ENCODE measurements at regions not wholly inside any gene's neighbourhood (a gene's known extent, or its start where the extent isn't known, plus 50 kb on each side); places are given as distances from the start of the nearest gene placed in this dataset.

DNA sequence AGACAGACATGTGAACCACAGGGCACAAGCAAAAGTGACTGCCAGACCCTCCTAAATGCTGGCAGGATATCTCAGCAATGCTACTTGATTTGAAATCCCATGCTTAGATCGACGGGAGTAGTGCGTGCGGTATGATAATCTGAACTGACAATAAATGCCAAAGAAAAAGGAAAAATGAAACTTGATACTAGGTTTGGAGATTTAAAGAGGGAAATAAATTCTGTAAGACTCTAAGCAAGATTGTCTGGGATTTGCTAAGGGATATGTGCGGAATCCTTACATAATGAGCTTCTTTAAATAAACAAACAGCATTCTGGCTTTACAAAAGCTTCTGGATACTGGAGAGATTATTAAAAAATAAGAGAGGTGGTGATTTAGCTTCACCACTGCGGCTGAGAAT is 203.6 kb downstream of the CAAP1 start:
- H3K4me3 Mint-ChIP-seq (ENCODE audit: unreplicated experiment), result no peak overlapping the region
- BruUV-seq (replicated peaks), result no TSS peak
- CTCF ChIA-PET, result no interaction called here

DNA sequence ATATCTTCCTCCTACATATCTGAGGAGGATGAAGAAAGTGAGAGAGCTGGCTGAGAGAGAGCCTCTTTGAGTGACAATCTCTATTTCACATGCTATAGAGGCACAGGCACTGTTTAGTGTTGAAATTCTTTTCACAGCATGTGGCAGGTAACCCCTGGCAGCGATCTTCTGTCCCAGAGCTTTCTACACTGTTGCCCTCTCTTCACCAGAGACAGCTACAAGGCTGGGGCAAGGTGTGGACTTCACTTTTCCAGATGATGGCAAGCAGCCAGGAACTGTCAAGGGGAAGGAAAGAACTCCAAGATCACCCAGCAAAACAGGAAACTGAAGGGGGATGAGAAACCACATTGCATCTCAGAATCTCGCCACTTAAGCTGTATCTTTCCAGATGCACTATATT is 205.2 kb downstream of the CAAP1 start:
- intact Hi-C loops (cut with micrococcal nuclease), result no loop called here
- POLR2A ChIA-PET, result no interaction called here
- H3K9me3 Mint-ChIP-seq (ENCODE audit: unreplicated experiment), result no peaks in the 10 kb centered on the region

More for the DNA sequence above, 203.6 kb downstream of the CAAP1 start:
- POLR2A ChIA-PET, result no interaction called here
- no peaks in the 10 kb centered on the region for H3K36me3 Mint-ChIP-seq (ENCODE audit: insufficient read depth, unreplicated experiment)
- H3K4me1 Mint-ChIP-seq (ENCODE audit: insufficient read depth, unreplicated experiment), result peaks cover 6% of the 10 kb centered on the region
- intact Hi-C loops (cut with micrococcal nuclease), result no loop called here
- peaks cover 42% of the 10 kb centered on the region for H3K27me3 Mint-ChIP-seq (ENCODE audit: insufficient read depth, unreplicated experiment)
- no peak for DNase-seq (ENCODE audit: unreplicated experiment)
- TF ChIP-seq, protein P1, sequence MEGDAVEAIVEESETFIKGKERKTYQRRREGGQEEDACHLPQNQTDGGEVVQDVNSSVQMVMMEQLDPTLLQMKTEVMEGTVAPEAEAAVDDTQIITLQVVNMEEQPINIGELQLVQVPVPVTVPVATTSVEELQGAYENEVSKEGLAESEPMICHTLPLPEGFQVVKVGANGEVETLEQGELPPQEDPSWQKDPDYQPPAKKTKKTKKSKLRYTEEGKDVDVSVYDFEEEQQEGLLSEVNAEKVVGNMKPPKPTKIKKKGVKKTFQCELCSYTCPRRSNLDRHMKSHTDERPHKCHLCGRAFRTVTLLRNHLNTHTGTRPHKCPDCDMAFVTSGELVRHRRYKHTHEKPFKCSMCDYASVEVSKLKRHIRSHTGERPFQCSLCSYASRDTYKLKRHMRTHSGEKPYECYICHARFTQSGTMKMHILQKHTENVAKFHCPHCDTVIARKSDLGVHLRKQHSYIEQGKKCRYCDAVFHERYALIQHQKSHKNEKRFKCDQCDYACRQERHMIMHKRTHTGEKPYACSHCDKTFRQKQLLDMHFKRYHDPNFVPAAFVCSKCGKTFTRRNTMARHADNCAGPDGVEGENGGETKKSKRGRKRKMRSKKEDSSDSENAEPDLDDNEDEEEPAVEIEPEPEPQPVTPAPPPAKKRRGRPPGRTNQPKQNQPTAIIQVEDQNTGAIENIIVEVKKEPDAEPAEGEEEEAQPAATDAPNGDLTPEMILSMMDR (IDR thresholded peaks at IDR 0.05; ENCODE audit: unreplicated experiment), result no peak
- H3K27ac Mint-ChIP-seq (ENCODE audit: low read depth, unreplicated experiment), result no peak overlapping the region
- no peaks in the 10 kb centered on the region for H3K9me3 Mint-ChIP-seq (ENCODE audit: unreplicated experiment)

DNA sequence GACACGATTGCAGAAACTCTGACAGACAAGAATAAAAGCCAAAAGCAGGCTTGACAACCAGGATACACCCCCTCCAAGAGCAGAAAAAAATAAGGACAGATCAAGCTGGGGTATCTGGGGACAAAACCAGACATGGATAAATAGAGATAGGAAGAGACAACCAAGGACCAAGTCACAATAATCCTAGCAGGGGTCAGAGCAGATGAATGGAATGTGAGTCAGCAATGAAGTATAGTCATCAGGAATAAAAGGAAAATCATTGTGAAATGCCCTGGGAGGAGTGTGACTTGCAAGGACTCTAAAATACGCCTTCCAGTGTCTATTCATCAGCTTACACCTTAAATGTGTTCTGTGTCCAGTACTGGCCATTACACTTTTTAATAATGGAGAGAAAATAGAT is 206.8 kb downstream of the CAAP1 start:
- no TSS peak for BruUV-seq (replicated peaks)
- CTCF ChIA-PET, result interaction anchor here (0.6 to 1.2 kb wide), 3 partner anchors 29 to 971 kb away, joined by 3 read pairs; no protein-coding TSS in a partner anchor
- POLR2A ChIA-PET, result no interaction called here
- intact Hi-C loops (cut with micrococcal nuclease), result no loop called here
- peak; percentile 64 for DNase-seq (ENCODE audit: unreplicated experiment)
- Mint-ChIP-seq H3K9me3 (ENCODE audit: unreplicated experiment) (no peaks in the 10 kb centered on the region), H3K27me3 (ENCODE audit: insufficient read depth, unreplicated experiment) (peaks cover 43% of the 10 kb centered on the region), H3K4me1 (ENCODE audit: insufficient read depth, unreplicated experiment) (peaks cover 6% of the 10 kb centered on the region), H3K27ac (ENCODE audit: low read depth, unreplicated experiment) (no peak overlapping the region), H3K36me3 (ENCODE audit: insufficient read depth, unreplicated experiment) (no peaks in the 10 kb centered on the region), H3K4me3 (ENCODE audit: unreplicated experiment) (no peak overlapping the region)
- TF ChIP-seq, protein P1 (IDR thresholded peaks at IDR 0.05; ENCODE audit: unreplicated experiment), result no peak

More for the DNA sequence above, 205.2 kb downstream of the CAAP1 start:
- peaks cover 42% of the 10 kb centered on the region for H3K27me3 Mint-ChIP-seq (ENCODE audit: insufficient read depth, unreplicated experiment)
- CTCF ChIA-PET, result no interaction called here
- no peak overlapping the region for H3K4me3 Mint-ChIP-seq (ENCODE audit: unreplicated experiment)
- H3K36me3 Mint-ChIP-seq (ENCODE audit: insufficient read depth, unreplicated experiment), result no peaks in the 10 kb centered on the region
- peak; percentile 37 for DNase-seq (ENCODE audit: unreplicated experiment)
- TF ChIP-seq, protein P1 (IDR thresholded peaks at IDR 0.05; ENCODE audit: unreplicated experiment), result no peak
- no peak overlapping the region for H3K27ac Mint-ChIP-seq (ENCODE audit: low read depth, unreplicated experiment)
- BruUV-seq (replicated peaks), result no TSS peak
- H3K4me1 Mint-ChIP-seq (ENCODE audit: insufficient read depth, unreplicated experiment), result peaks cover 6% of the 10 kb centered on the region

DNA sequence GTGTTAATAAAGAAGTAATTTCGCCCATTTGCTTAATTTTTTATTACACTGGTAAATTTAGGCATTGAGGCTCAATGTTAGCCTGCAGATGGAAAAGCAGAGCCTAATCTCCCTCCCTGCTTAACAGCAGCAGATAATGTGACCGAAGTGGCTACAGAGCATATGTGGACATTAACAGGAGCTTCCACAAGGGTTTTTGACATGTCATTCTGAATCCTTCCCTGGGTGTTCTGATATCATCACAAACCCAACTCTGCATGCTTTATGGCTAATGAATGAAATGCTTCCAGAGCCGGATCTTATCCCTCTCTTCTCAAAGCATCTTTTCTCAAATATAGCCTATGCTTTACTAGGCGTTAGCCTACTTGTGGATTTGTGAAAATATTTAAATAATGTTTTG is 208.6 kb downstream of the CAAP1 start:
- ChIA-PET POLR2A (no interaction called here), CTCF (no interaction called here)
- H3K27ac Mint-ChIP-seq (ENCODE audit: low read depth, unreplicated experiment), result no peak overlapping the region
- BruUV-seq (replicated peaks), result no TSS peak
- H3K27me3 Mint-ChIP-seq (ENCODE audit: insufficient read depth, unreplicated experiment), result peaks cover 43% of the 10 kb centered on the region
- no peak for DNase-seq (ENCODE audit: unreplicated experiment)
- intact Hi-C loops (cut with micrococcal nuclease), result no loop called here
- no peaks in the 10 kb centered on the region for H3K9me3 Mint-ChIP-seq (ENCODE audit: unreplicated experiment)
- TF ChIP-seq, protein P1 (IDR thresholded peaks at IDR 0.05; ENCODE audit: unreplicated experiment), result no peak
- H3K4me3 Mint-ChIP-seq (ENCODE audit: unreplicated experiment), result no peak overlapping the region
- no peaks in the 10 kb centered on the region for H3K36me3 Mint-ChIP-seq (ENCODE audit: insufficient read depth, unreplicated experiment)
- H3K4me1 Mint-ChIP-seq (ENCODE audit: insufficient read depth, unreplicated experiment), result peaks cover 6% of the 10 kb centered on the region

Data from MCF 10A (cell line).